ENCODE measurements at regions not wholly inside any gene's neighbourhood (a gene's known extent, or its start where the extent isn't known, plus 50 kb on each side); places are given as distances from the start of the nearest gene placed in this dataset.

- Histone ChIP-seq H3K27me3 (ENCODE audit: insufficient read depth, low read depth, low read length) (no peaks in the 10 kb centered on the region), H4K20me1 (ENCODE audit: insufficient read depth) (no peaks in the 10 kb centered on the region), H3K36me3 (ENCODE audit: insufficient read depth, low read length) (no peaks in the 10 kb centered on the region), H3K9me2 (ENCODE audit: insufficient read depth, low read length) (no peaks in the 10 kb centered on the region), H3K9ac (ENCODE audit: low read length) (no peak overlapping the region), H3K27ac (ENCODE audit: low read length) (no peak overlapping the region), H3K9me3 (ENCODE audit: low read length) (no peaks in the 10 kb centered on the region), H3K4me2 (ENCODE audit: low read length) (no peak overlapping the region), H2AFZ (ENCODE audit: low read depth, low read length) (no peak overlapping the region), H3K79me2 (replicated peaks; ENCODE audit: insufficient read depth, low read length) (no peaks in the 10 kb centered on the region), H3K4me3 (ENCODE audit: low read length) (no peak overlapping the region), H3F3A (ENCODE audit: insufficient read depth, low read length, poor library complexity, severe bottlenecking) (no peaks in the 10 kb centered on the region)
- TF ChIP-seq, protein P1, sequence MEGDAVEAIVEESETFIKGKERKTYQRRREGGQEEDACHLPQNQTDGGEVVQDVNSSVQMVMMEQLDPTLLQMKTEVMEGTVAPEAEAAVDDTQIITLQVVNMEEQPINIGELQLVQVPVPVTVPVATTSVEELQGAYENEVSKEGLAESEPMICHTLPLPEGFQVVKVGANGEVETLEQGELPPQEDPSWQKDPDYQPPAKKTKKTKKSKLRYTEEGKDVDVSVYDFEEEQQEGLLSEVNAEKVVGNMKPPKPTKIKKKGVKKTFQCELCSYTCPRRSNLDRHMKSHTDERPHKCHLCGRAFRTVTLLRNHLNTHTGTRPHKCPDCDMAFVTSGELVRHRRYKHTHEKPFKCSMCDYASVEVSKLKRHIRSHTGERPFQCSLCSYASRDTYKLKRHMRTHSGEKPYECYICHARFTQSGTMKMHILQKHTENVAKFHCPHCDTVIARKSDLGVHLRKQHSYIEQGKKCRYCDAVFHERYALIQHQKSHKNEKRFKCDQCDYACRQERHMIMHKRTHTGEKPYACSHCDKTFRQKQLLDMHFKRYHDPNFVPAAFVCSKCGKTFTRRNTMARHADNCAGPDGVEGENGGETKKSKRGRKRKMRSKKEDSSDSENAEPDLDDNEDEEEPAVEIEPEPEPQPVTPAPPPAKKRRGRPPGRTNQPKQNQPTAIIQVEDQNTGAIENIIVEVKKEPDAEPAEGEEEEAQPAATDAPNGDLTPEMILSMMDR (IDR thresholded peaks at IDR 0.05; ENCODE audit: poor library complexity, severe bottlenecking) = no peak
- TF ChIP-seq TAF1 (IDR thresholded peaks at IDR 0.05; ENCODE audit: low read depth) (no peak), REST (IDR thresholded peaks at IDR 0.05; ENCODE audit: borderline replicate concordance) (peak; percentile 42), EP300 (conservative IDR thresholded peaks at IDR 0.05; ENCODE audit: poor library complexity, severe bottlenecking) (no peak), MXI1 (conservative IDR thresholded peaks at IDR 0.05; ENCODE audit: poor library complexity, severe bottlenecking) (no peak), SMC3 (conservative IDR thresholded peaks at IDR 0.05; ENCODE audit: poor library complexity) (no peak), RAD21 (conservative IDR thresholded peaks at IDR 0.05) (no peak), POLR2AphosphoS5 (IDR thresholded peaks at IDR 0.05) (peak; percentile 19), EZH2 (IDR thresholded peaks at IDR 0.05; ENCODE audit: borderline replicate concordance, insufficient read depth, low read length, poor library complexity, severe bottlenecking) (no peak)
Measured at GRCh38 chr12:93144109-93144508, 215.0 kb upstream of the EEA1 start.

- no peak overlapping the region for H3K4me3 ChIP-seq (ENCODE audit: low read length)
- H3K79me2 ChIP-seq (replicated peaks; ENCODE audit: insufficient read depth, low read length) = no peaks in the 10 kb centered on the region
- H3K27me3 ChIP-seq (ENCODE audit: insufficient read depth, low read depth, low read length) = no peaks in the 10 kb centered on the region
- H2AFZ ChIP-seq (ENCODE audit: low read depth, low read length) = no peak overlapping the region
- H3K27ac ChIP-seq (ENCODE audit: low read length) = no peak overlapping the region
- H3K9me2 ChIP-seq (ENCODE audit: insufficient read depth, low read length) = no peaks in the 10 kb centered on the region
- H3K9me3 ChIP-seq (ENCODE audit: low read length) = no peaks in the 10 kb centered on the region
- no peak for TF ChIP-seq EP300 (conservative IDR thresholded peaks at IDR 0.05; ENCODE audit: poor library complexity, severe bottlenecking)
- TF ChIP-seq EZH2 (IDR thresholded peaks at IDR 0.05; ENCODE audit: borderline replicate concordance, insufficient read depth, low read length, poor library complexity, severe bottlenecking) = no peak
- TF ChIP-seq RAD21 (conservative IDR thresholded peaks at IDR 0.05) = no peak
- TF ChIP-seq, protein P1 (IDR thresholded peaks at IDR 0.05; ENCODE audit: poor library complexity, severe bottlenecking) = no peak
- H3K4me2 ChIP-seq (ENCODE audit: low read length) = no peak overlapping the region
- H3K9ac ChIP-seq (ENCODE audit: low read length) = no peak overlapping the region
- no peaks in the 10 kb centered on the region for H3F3A ChIP-seq (ENCODE audit: insufficient read depth, low read length, poor library complexity, severe bottlenecking)
- H4K20me1 ChIP-seq (ENCODE audit: insufficient read depth) = no peaks in the 10 kb centered on the region
- no peaks in the 10 kb centered on the region for H3K36me3 ChIP-seq (ENCODE audit: insufficient read depth, low read length)
Measured at GRCh38 chr12:93145086-93145485, 216.0 kb upstream of the EEA1 start.

All from neural cell (in vitro differentiated cells).